IPS-20b (cell line): ENCODE measurements at regions not wholly inside any gene's neighbourhood (a gene's known extent, or its start where the extent isn't known, plus 50 kb on each side); places are given as distances from the start of the nearest gene placed in this dataset.

Source experiments
- H3K27ac ChIP-seq: one replicate; pipeline ENCODE4 v1.5.1; 2013; ENCODE audit warnings: low read length
- H3K27me3 ChIP-seq: 2 replicates; pipeline ENCODE4 v1.6.1; 2013; ENCODE audit warnings: mild to moderate bottlenecking, low read length, inconsistent platforms; ENCODE audit not compliant: insufficient read depth
- H3K36me3 ChIP-seq: 2 replicates; pipeline ENCODE4 v1.6.1; 2013; ENCODE audit warnings: low read depth, mild to moderate bottlenecking, inconsistent platforms, low read length, moderate library complexity; ENCODE audit not compliant: insufficient read depth
- H3K4me1 ChIP-seq: 2 replicates; pipeline ENCODE4 v1.6.1; 2013; ENCODE audit warnings: mild to moderate bottlenecking, control low read depth, inconsistent platforms, low read length, moderate library complexity; ENCODE audit not compliant: insufficient read depth
- H3K4me3 ChIP-seq: 2 replicates; pipeline ENCODE4 v1.5.1; 2013; ENCODE audit warnings: mild to moderate bottlenecking, low read length, inconsistent platforms
- H3K9ac ChIP-seq: 2 replicates; pipeline ENCODE4 v1.6.1; 2013; ENCODE audit warnings: low read depth, mild to moderate bottlenecking, inconsistent platforms, low read length, moderate library complexity
- H3K9me3 ChIP-seq: 2 replicates; pipeline ENCODE4 v1.6.1; 2013; ENCODE audit warnings: mild to moderate bottlenecking, low read depth, low read length, inconsistent platforms; ENCODE audit not compliant: insufficient read depth

- Histone ChIP-seq H3K36me3 (no peaks in the 10 kb centered on the region), H3K27ac (no peak overlapping the region), H3K4me3 (no peak overlapping the region), H3K4me1 (no peaks in the 10 kb centered on the region), H3K9ac (no peak overlapping the region), H3K9me3 (no peaks in the 10 kb centered on the region), H3K27me3 (no peaks in the 10 kb centered on the region)
Observed at GRCh38 chr12:84091651-84092050, 820.9 kb downstream of the SLC6A15 start.

GRCh38 chr12:84089356-84089755, 823.2 kb downstream of the SLC6A15 start:
- Histone ChIP-seq H3K4me1 (no peaks in the 10 kb centered on the region), H3K27me3 (no peaks in the 10 kb centered on the region), H3K9me3 (no peaks in the 10 kb centered on the region), H3K9ac (no peak overlapping the region), H3K27ac (no peak overlapping the region), H3K4me3 (no peak overlapping the region), H3K36me3 (no peaks in the 10 kb centered on the region)

- Histone ChIP-seq H3K9me3 (no peaks in the 10 kb centered on the region), H3K36me3 (no peaks in the 10 kb centered on the region), H3K27ac (no peak overlapping the region), H3K9ac (no peak overlapping the region), H3K4me1 (no peaks in the 10 kb centered on the region), H3K4me3 (no peak overlapping the region), H3K27me3 (no peaks in the 10 kb centered on the region)
Observed at GRCh38 chr12:84085046-84085445, 827.6 kb downstream of the SLC6A15 start.

GRCh38 chr12:84079626-84080025, 833.0 kb downstream of the SLC6A15 start:
- H3K27me3 ChIP-seq: no peaks in the 10 kb centered on the region
- H3K4me1 ChIP-seq: no peaks in the 10 kb centered on the region
- H3K27ac ChIP-seq: no peak overlapping the region
- no peak overlapping the region for H3K4me3 ChIP-seq
- no peaks in the 10 kb centered on the region for H3K9me3 ChIP-seq
- no peak overlapping the region for H3K9ac ChIP-seq
- H3K36me3 ChIP-seq: no peaks in the 10 kb centered on the region

GRCh38 chr12:84077679-84078078, 834.9 kb downstream of the SLC6A15 start:
- Histone ChIP-seq H3K36me3 (no peaks in the 10 kb centered on the region), H3K9me3 (no peaks in the 10 kb centered on the region), H3K4me3 (no peak overlapping the region), H3K27ac (no peak overlapping the region), H3K9ac (no peak overlapping the region), H3K27me3 (no peaks in the 10 kb centered on the region), H3K4me1 (no peaks in the 10 kb centered on the region)

- no peaks in the 10 kb centered on the region for H3K9me3 ChIP-seq
- no peaks in the 10 kb centered on the region for H3K4me1 ChIP-seq
- no peaks in the 10 kb centered on the region for H3K36me3 ChIP-seq
- no peak overlapping the region for H3K4me3 ChIP-seq
- no peak overlapping the region for H3K9ac ChIP-seq
- H3K27me3 ChIP-seq: no peaks in the 10 kb centered on the region
- H3K27ac ChIP-seq: no peak overlapping the region
Observed at GRCh38 chr12:84075991-84076390, 836.6 kb downstream of the SLC6A15 start.

- no peaks in the 10 kb centered on the region for H3K36me3 ChIP-seq
- no peaks in the 10 kb centered on the region for H3K4me1 ChIP-seq
- no peak overlapping the region for H3K27ac ChIP-seq
- no peaks in the 10 kb centered on the region for H3K27me3 ChIP-seq
- no peaks in the 10 kb centered on the region for H3K9me3 ChIP-seq
- no peak overlapping the region for H3K4me3 ChIP-seq
- no peak overlapping the region for H3K9ac ChIP-seq
Observed at GRCh38 chr12:84073401-84073800, 839.2 kb downstream of the SLC6A15 start.

- no peak overlapping the region for H3K27ac ChIP-seq
- no peaks in the 10 kb centered on the region for H3K4me1 ChIP-seq
- no peak overlapping the region for H3K4me3 ChIP-seq
- no peak overlapping the region for H3K9ac ChIP-seq
- H3K9me3 ChIP-seq: no peaks in the 10 kb centered on the region
- H3K27me3 ChIP-seq: no peaks in the 10 kb centered on the region
- H3K36me3 ChIP-seq: no peaks in the 10 kb centered on the region
Observed at GRCh38 chr12:84072961-84073360, 839.6 kb downstream of the SLC6A15 start.

GRCh38 chr12:84070292-84070691, 842.3 kb downstream of the SLC6A15 start:
- no peak overlapping the region for H3K4me3 ChIP-seq
- H3K36me3 ChIP-seq: no peaks in the 10 kb centered on the region
- H3K27ac ChIP-seq: no peak overlapping the region

GRCh38 chr12:84069699-84070098, 842.9 kb downstream of the SLC6A15 start:
- Histone ChIP-seq H3K27ac (no peak overlapping the region), H3K4me1 (no peaks in the 10 kb centered on the region), H3K9me3 (no peaks in the 10 kb centered on the region), H3K27me3 (no peaks in the 10 kb centered on the region), H3K9ac (no peak overlapping the region), H3K36me3 (no peaks in the 10 kb centered on the region), H3K4me3 (no peak overlapping the region)

More at GRCh38 chr12:84070292-84070691, 842.3 kb downstream of the SLC6A15 start:
- H3K9me3 ChIP-seq: no peaks in the 10 kb centered on the region
- no peak overlapping the region for H3K9ac ChIP-seq
- no peaks in the 10 kb centered on the region for H3K4me1 ChIP-seq
- H3K27me3 ChIP-seq: no peaks in the 10 kb centered on the region

GRCh38 chr12:84069198-84069597, 843.4 kb downstream of the SLC6A15 start:
- Histone ChIP-seq H3K4me3 (no peak overlapping the region), H3K9ac (no peak overlapping the region), H3K27ac (no peak overlapping the region), H3K27me3 (no peaks in the 10 kb centered on the region), H3K4me1 (no peaks in the 10 kb centered on the region), H3K9me3 (no peaks in the 10 kb centered on the region), H3K36me3 (no peaks in the 10 kb centered on the region)

- Histone ChIP-seq H3K4me1 (no peaks in the 10 kb centered on the region), H3K36me3 (no peaks in the 10 kb centered on the region), H3K4me3 (no peak overlapping the region), H3K9ac (no peak overlapping the region), H3K9me3 (no peaks in the 10 kb centered on the region), H3K27ac (no peak overlapping the region), H3K27me3 (no peaks in the 10 kb centered on the region)
Observed at GRCh38 chr12:84058136-84058535, 854.5 kb downstream of the SLC6A15 start.

GRCh38 chr12:84054811-84055210, 857.8 kb downstream of the SLC6A15 start:
- no peak overlapping the region for H3K27ac ChIP-seq
- no peaks in the 10 kb centered on the region for H3K36me3 ChIP-seq
- H3K27me3 ChIP-seq: no peaks in the 10 kb centered on the region
- H3K4me3 ChIP-seq: no peak overlapping the region
- no peaks in the 10 kb centered on the region for H3K4me1 ChIP-seq
- no peak overlapping the region for H3K9ac ChIP-seq
- H3K9me3 ChIP-seq: no peaks in the 10 kb centered on the region
